Mesenchymal stem cell (in vitro differentiated cells and primary cell): ENCODE measurements at regions not wholly inside any gene's neighbourhood (a gene's known extent, or its start where the extent isn't known, plus 50 kb on each side); places are given as distances from the start of the nearest gene placed in this dataset.

Experiments
- DNase-seq: peaks from one replicate; pipeline ENCODE4 v3.0.0-alpha.2; 2013
- H2AFZ ChIP-seq: one replicate; pipeline ENCODE4 v1.6.1; 2013; ENCODE audit warnings: low read depth, mild to moderate bottlenecking, control low read depth, inconsistent platforms, low read length, moderate library complexity
- H2AK5ac ChIP-seq: 2 replicates; pipeline ENCODE4 v1.6.1; 2013; ENCODE audit warnings: low read length, moderate library complexity, mild to moderate bottlenecking, inconsistent platforms; ENCODE audit not compliant: severe bottlenecking
- H2BK120ac ChIP-seq: one replicate; pipeline ENCODE4 v1.6.1; 2013; ENCODE audit warnings: low read depth, mild to moderate bottlenecking, inconsistent platforms, low read length, moderate library complexity
- H2BK12ac ChIP-seq, 2 experiments: one replicate each; pipeline ENCODE4 v1.6.1; 2013; ENCODE audit warnings: inconsistent platforms in 2 of 2, low read length in 2 of 2, mild to moderate bottlenecking in 2 of 2, moderate library complexity in 2 of 2, control low read depth in 1 of 2
- H2BK15ac ChIP-seq: one replicate; pipeline ENCODE4 v1.6.1; 2013; ENCODE audit warnings: mild to moderate bottlenecking, low read depth, inconsistent platforms; ENCODE audit not compliant: poor library complexity, severe bottlenecking
- H2BK5ac ChIP-seq: 2 replicates; pipeline ENCODE4 v1.6.1; 2013; ENCODE audit warnings: low read depth, mild to moderate bottlenecking, low read length, control low read depth, inconsistent platforms; ENCODE audit not compliant: poor library complexity, severe bottlenecking
- H3K14ac ChIP-seq, 2 experiments: one replicate each; pipeline ENCODE4 v1.6.1; 2013; ENCODE audit warnings: inconsistent platforms in 2 of 2, low read length in 2 of 2, control low read depth in 1 of 2, mild to moderate bottlenecking in 1 of 2, moderate library complexity in 1 of 2
- H3K18ac ChIP-seq, 2 experiments: one replicate each; pipeline ENCODE4 v1.6.1; 2013; ENCODE audit warnings: inconsistent platforms in 2 of 2, low read length in 2 of 2, control low read depth in 1 of 2, low read depth in 1 of 2, mild to moderate bottlenecking in 1 of 2
- H3K23ac ChIP-seq, 2 experiments: one replicate each; pipeline ENCODE4 v1.6.1; 2013; ENCODE audit warnings: inconsistent platforms in 2 of 2, low read length in 2 of 2, mild to moderate bottlenecking in 2 of 2, moderate library complexity in 2 of 2, control low read depth in 1 of 2
- H3K27ac ChIP-seq: 2 replicates; pipeline ENCODE4 v1.5.1; 2013; ENCODE audit warnings: mild to moderate bottlenecking, moderate library complexity, low read length, control low read depth, inconsistent platforms; ENCODE audit not compliant: poor library complexity, severe bottlenecking
- H3K27me3 ChIP-seq, 2 experiments: 2 replicates each; pipeline versions ENCODE4 v1.6.1 to v1.7.0; 2013; ENCODE audit warnings: low read length in 2 of 2, mild to moderate bottlenecking in 2 of 2, moderate library complexity in 2 of 2, control low read depth in 1 of 2, inconsistent platforms in 1 of 2; ENCODE audit not compliant: control insufficient read depth in 1 of 2, insufficient read depth in 1 of 2
- H3K36me3 ChIP-seq, 2 experiments: 2 replicates each; pipeline versions ENCODE4 v1.6.1 to v1.7.0; 2013; ENCODE audit warnings: low read length in 2 of 2, control low read depth in 1 of 2, inconsistent platforms in 1 of 2, low read depth in 1 of 2, mild to moderate bottlenecking in 1 of 2; ENCODE audit not compliant: insufficient read depth in 2 of 2, control insufficient read depth in 1 of 2
- H3K4ac ChIP-seq, 2 experiments: one replicate each; pipeline ENCODE4 v1.6.1; 2013; ENCODE audit warnings: inconsistent platforms in 2 of 2, low read length in 2 of 2, mild to moderate bottlenecking in 2 of 2, moderate library complexity in 2 of 2, control low read depth in 1 of 2, low read depth in 1 of 2
- H3K4me1 ChIP-seq: 2 replicates; pipeline ENCODE4 v1.6.1; 2013; ENCODE audit warnings: low read depth, low read length, control low read depth; ENCODE audit not compliant: control insufficient read depth, insufficient read depth
- H3K4me2 ChIP-seq: 2 replicates; pipeline ENCODE4 v1.6.1; 2013; ENCODE audit warnings: low read length, mild to moderate bottlenecking, inconsistent platforms; ENCODE audit not compliant: poor library complexity, severe bottlenecking
- H3K4me3 ChIP-seq, 2 experiments: 2 replicates each; pipeline versions ENCODE4 v1.5.1 to v1.7.0; 2013; ENCODE audit warnings: low read length in 2 of 2, mild to moderate bottlenecking in 2 of 2, control low read depth in 1 of 2, low read depth in 1 of 2; ENCODE audit not compliant: insufficient read depth in 1 of 2
- H3K79me1 ChIP-seq: replicated peaks from 2 replicates; pipeline ENCODE4 v1.6.1; 2013; ENCODE audit warnings: mild to moderate bottlenecking, control low read depth, low read length, inconsistent platforms; ENCODE audit not compliant: poor library complexity, severe bottlenecking
- H3K9ac ChIP-seq: 2 replicates; pipeline ENCODE4 v1.7.0; 2013; ENCODE audit warnings: mild to moderate bottlenecking, low read length, moderate library complexity
- H3K9me3 ChIP-seq: 2 replicates; pipeline ENCODE4 v1.7.0; 2013; ENCODE audit warnings: mild to moderate bottlenecking, low read length; ENCODE audit not compliant: control insufficient read depth
- H4K8ac ChIP-seq: one replicate; pipeline ENCODE4 v1.6.1; 2013; ENCODE audit warnings: inconsistent platforms, mild to moderate bottlenecking, low read length, moderate library complexity
- H4K91ac ChIP-seq: one replicate; pipeline ENCODE4 v1.6.1; 2013; ENCODE audit warnings: mild to moderate bottlenecking, low read length, inconsistent platforms
- WGBS: methylation state at CpG from one replicate; pipeline ENCODE4 v1.1.7; 2013; ENCODE audit warnings: mixed read lengths; 5-methylcytosine and 5-hydroxymethylcytosine counted together

DNA sequence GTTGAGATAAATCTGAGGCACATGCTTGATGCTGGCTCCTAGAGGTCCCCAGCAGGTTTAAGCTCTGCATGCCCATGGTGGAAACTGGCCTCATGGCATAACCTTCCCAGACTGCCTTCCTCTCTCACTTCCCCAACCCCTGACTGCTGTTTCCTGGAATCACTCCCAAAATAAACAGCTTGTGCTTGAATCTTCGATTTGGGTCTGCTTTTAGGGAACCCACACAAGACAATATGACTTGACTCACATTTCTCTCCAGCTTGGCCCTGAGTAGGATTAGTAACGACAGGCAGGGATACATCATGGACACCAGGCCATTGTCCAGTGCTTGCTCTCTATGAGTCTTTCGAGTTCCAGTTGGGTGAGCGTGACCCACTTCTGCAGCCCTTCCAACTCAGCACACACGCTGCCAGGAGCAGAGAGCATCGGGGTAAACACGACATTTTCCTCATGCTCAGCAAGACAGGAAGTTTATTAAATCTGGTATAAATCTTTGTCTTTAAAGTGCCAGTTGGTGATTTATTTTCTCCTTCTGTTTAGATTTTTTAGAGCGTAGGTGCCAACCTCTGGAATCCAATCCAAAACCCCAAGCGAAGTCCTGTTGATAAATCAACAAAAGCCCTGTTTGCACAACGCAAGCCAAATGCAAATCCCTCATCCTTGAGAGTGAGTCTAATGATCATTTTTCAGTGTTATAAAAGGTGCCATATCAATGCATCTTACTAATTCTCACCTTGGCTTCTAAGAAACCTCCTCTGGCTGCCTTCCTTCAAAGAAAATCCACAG is 135.0 kb downstream of the FOXA2 start:
- no peak overlapping the region for H3K23ac ChIP-seq
- no peaks in the 10 kb centered on the region for H3K79me1 ChIP-seq
- WGBS, result 52% methylated on average over 7 of the region's 10 CpGs
- no peaks in the 10 kb centered on the region for H3K9me3 ChIP-seq
- no peak overlapping the region for H3K4ac ChIP-seq
- H3K14ac ChIP-seq, result no peak overlapping the region
- no peak overlapping the region for H3K27ac ChIP-seq
- no peak overlapping the region for H3K9ac ChIP-seq
- H2BK15ac ChIP-seq, result no peak overlapping the region
- H2BK5ac ChIP-seq, result no peak overlapping the region
- H2BK12ac ChIP-seq, result no peak overlapping the region
- no peak overlapping the region for H2AFZ ChIP-seq
- no peak overlapping the region for H3K4me3 ChIP-seq
- no peak for DNase-seq
- no peak overlapping the region for H2AK5ac ChIP-seq
- no peak overlapping the region for H3K4me2 ChIP-seq
- H4K91ac ChIP-seq, result no peak overlapping the region
- H3K18ac ChIP-seq, result no peak overlapping the region
- no peak overlapping the region for H2BK120ac ChIP-seq
- H3K27me3 ChIP-seq, result no peaks in the 10 kb centered on the region
- H4K8ac ChIP-seq, result no peak overlapping the region
- H3K36me3 ChIP-seq, result no peaks in the 10 kb centered on the region
- H3K4me1 ChIP-seq, result peaks cover 2% of the 10 kb centered on the region

GRCh38 chr20:22447447-22447778 is 137.0 kb downstream of the FOXA2 start:
- Histone ChIP-seq H2BK12ac (no peak overlapping the region), H4K8ac (no peak overlapping the region), H3K4me1 (peaks cover 2% of the 10 kb centered on the region), H3K9me3 (no peaks in the 10 kb centered on the region), H3K18ac (no peak overlapping the region), H3K14ac (no peak overlapping the region), H2BK5ac (no peak overlapping the region), H2AK5ac (no peak overlapping the region), H3K36me3 (no peaks in the 10 kb centered on the region), H3K79me1 (no peaks in the 10 kb centered on the region), H3K4me2 (no peak overlapping the region), H3K9ac (no peak overlapping the region), H3K27me3 (no peaks in the 10 kb centered on the region), H3K4me3 (no peak overlapping the region), H3K27ac (no peak overlapping the region), H3K23ac (no peak overlapping the region), H4K91ac (no peak overlapping the region), H2BK120ac (no peak overlapping the region), H3K4ac (no peak overlapping the region), H2AFZ (no peak overlapping the region), H2BK15ac (no peak overlapping the region)
- no peak for DNase-seq
- no CpG with 5 or more reads among the region's 1 CpG for WGBS

GRCh38 chr20:22446613-22447446 is 137.5 kb downstream of the FOXA2 start:
- no peaks in the 10 kb centered on the region for H3K36me3 ChIP-seq
- no peak for DNase-seq
- no peak overlapping the region for H3K23ac ChIP-seq
- H3K4me2 ChIP-seq, result no peak overlapping the region
- no peaks in the 10 kb centered on the region for H3K79me1 ChIP-seq
- H2BK15ac ChIP-seq, result no peak overlapping the region
- no peak overlapping the region for H4K91ac ChIP-seq
- H2BK12ac ChIP-seq, result no peak overlapping the region
- no peak overlapping the region for H3K14ac ChIP-seq
- peaks cover 2% of the 10 kb centered on the region for H3K4me1 ChIP-seq
- no peak overlapping the region for H3K4ac ChIP-seq
- no peak overlapping the region for H2BK5ac ChIP-seq
- no peaks in the 10 kb centered on the region for H3K9me3 ChIP-seq
- H3K18ac ChIP-seq, result no peak overlapping the region
- no peak overlapping the region for H4K8ac ChIP-seq
- no peak overlapping the region for H2AFZ ChIP-seq
- no peak overlapping the region for H3K9ac ChIP-seq
- H3K4me3 ChIP-seq, result peak overlapping the region in 1 of 2 experiments; percentile 3
- H2AK5ac ChIP-seq, result no peak overlapping the region
- H3K27ac ChIP-seq, result no peak overlapping the region
- WGBS, result 47% methylated on average over 5 of the region's 5 CpGs
- no peak overlapping the region for H2BK120ac ChIP-seq
- no peaks in the 10 kb centered on the region for H3K27me3 ChIP-seq

DNA sequence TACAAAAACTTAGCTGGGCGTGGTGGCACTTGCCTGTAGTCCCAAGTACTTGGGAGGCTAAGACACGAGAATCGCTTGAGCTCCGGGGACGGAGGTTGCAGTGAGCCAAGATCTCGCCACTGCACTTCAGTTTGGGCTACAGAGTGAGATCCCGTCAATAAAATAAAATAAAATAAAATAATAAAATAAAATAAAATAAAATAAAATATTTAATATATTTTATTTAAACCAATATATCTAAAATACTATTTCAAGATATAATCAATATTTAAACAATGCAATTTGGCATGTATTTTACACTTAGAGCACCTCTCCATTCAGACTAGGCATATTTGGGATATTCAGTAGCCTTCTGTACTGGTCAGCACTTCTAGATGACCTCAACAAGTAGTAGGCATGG is 142.1 kb downstream of the FOXA2 start:
- no peak overlapping the region for H4K91ac ChIP-seq
- no peak overlapping the region for H3K14ac ChIP-seq
- H3K79me1 ChIP-seq, result no peaks in the 10 kb centered on the region
- H3K9me3 ChIP-seq, result no peaks in the 10 kb centered on the region
- H3K9ac ChIP-seq, result no peak overlapping the region
- no peak overlapping the region for H2BK120ac ChIP-seq
- no peaks in the 10 kb centered on the region for H3K4me1 ChIP-seq
- no peak overlapping the region for H3K18ac ChIP-seq
- H2AFZ ChIP-seq, result no peak overlapping the region
- H2AK5ac ChIP-seq, result no peak overlapping the region
- H3K36me3 ChIP-seq, result no peaks in the 10 kb centered on the region
- no peak overlapping the region for H3K4me3 ChIP-seq
- H2BK15ac ChIP-seq, result no peak overlapping the region
- H2BK12ac ChIP-seq, result no peak overlapping the region
- H4K8ac ChIP-seq, result no peak overlapping the region
- no peak overlapping the region for H3K27ac ChIP-seq
- no peak overlapping the region for H3K4me2 ChIP-seq
- H3K27me3 ChIP-seq, result no peaks in the 10 kb centered on the region
- H3K23ac ChIP-seq, result no peak overlapping the region
- no peak for DNase-seq
- no peak overlapping the region for H2BK5ac ChIP-seq
- 87% methylated on average over 5 of the region's 7 CpGs for WGBS
- H3K4ac ChIP-seq, result no peak overlapping the region
